ENCODE measurements at regions not wholly inside any gene's neighbourhood (a gene's known extent, or its start where the extent isn't known, plus 50 kb on each side); places are given as distances from the start of the nearest gene placed in this dataset.
A peak's percentile ranks its signal among the peaks of the same experiment; 100 is the strongest.

GRCh38 chr9:131809941-131810344 is 70.1 kb upstream of the RAPGEF1 start:
- DNase-seq, result no peak

- no peak for DNase-seq
Measured at GRCh38 chr9:131808291-131808690, 68.4 kb upstream of the RAPGEF1 start.

- DNase-seq, result no peak
Measured at GRCh38 chr9:131807144-131807983, 67.5 kb upstream of the RAPGEF1 start.

- no peak for DNase-seq
Measured at GRCh38 chr9:131805803-131806202, 65.9 kb upstream of the RAPGEF1 start.

- DNase-seq, result no peak
Measured at GRCh38 chr9:131804826-131805225, 65.0 kb upstream of the RAPGEF1 start.

- DNase-seq, result no peak
Measured at GRCh38 chr9:131803758-131804411, 64.0 kb upstream of the RAPGEF1 start.

GRCh38 chr9:131801810-131802209 is 61.9 kb upstream of the RAPGEF1 start:
- DNase-seq, result no peak

GRCh38 chr9:131800843-131801242 is 61.0 kb upstream of the RAPGEF1 start:
- DNase-seq, result no peak

GRCh38 chr9:131800366-131800765 is 60.5 kb upstream of the RAPGEF1 start:
- DNase-seq, result no peak

GRCh38 chr9:131799177-131799823 is 59.4 kb upstream of the RAPGEF1 start:
- peak; percentile 7 to 50 for DNase-seq

- no peak for DNase-seq
Measured at GRCh38 chr9:131798246-131798645, 58.4 kb upstream of the RAPGEF1 start.

GRCh38 chr9:131794393-131794792 is 54.5 kb upstream of the RAPGEF1 start:
- DNase-seq, result no peak

- DNase-seq, result no peak
Measured at GRCh38 chr9:131791542-131792254, 51.8 kb upstream of the RAPGEF1 start.

Data from inflammatory macrophage (primary cell).